ENCODE measurements at regions not wholly inside any gene's neighbourhood (a gene's known extent, or its start where the extent isn't known, plus 50 kb on each side); places are given as distances from the start of the nearest gene placed in this dataset.

DNA sequence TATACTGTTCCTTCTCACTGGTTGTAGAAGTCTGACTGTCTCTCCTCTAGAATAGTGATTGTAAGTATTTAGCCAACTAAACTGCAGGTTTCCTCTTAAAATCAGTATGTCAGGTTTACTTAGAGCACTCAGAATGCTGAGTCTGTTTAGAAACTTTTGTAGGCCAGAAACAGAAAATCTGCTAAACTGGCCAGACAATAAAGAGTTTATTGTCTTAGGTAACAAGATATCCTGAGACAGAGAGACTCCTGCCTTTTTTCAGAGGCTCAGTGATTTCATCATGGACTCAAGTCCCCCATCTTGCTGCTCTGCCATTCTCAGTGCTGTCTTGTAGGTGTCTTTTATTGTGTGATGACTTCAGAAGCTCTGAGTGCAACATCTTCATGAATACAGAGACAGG lies 279.0 kb downstream of the MFSD1 start:
- Histone ChIP-seq H3K9me2 (replicated peaks; ENCODE audit: insufficient read depth, low read length) (no peaks in the 10 kb centered on the region), H3K4me2 (ENCODE audit: low read depth, low read length, poor library complexity, severe bottlenecking) (no peak overlapping the region), H3K9ac (ENCODE audit: low read length) (no peak overlapping the region), H3K9me3 (ENCODE audit: low read length) (no peaks in the 10 kb centered on the region), H4K20me1 (ENCODE audit: insufficient read depth, low read depth, low read length) (no peaks in the 10 kb centered on the region), H3K79me2 (ENCODE audit: low read length) (no peaks in the 10 kb centered on the region), H3K27ac (ENCODE audit: low read length) (no peak overlapping the region), H2AFZ (ENCODE audit: low read length) (no peak overlapping the region), H3K4me1 (ENCODE audit: low read length) (no peaks in the 10 kb centered on the region), H3K27me3 (ENCODE audit: low read length) (no peaks in the 10 kb centered on the region), H3K4me3 (ENCODE audit: low read length) (no peak overlapping the region), H3K36me3 (ENCODE audit: insufficient read depth, low read length) (no peaks in the 10 kb centered on the region)
- no peak for DNase-seq

DNA sequence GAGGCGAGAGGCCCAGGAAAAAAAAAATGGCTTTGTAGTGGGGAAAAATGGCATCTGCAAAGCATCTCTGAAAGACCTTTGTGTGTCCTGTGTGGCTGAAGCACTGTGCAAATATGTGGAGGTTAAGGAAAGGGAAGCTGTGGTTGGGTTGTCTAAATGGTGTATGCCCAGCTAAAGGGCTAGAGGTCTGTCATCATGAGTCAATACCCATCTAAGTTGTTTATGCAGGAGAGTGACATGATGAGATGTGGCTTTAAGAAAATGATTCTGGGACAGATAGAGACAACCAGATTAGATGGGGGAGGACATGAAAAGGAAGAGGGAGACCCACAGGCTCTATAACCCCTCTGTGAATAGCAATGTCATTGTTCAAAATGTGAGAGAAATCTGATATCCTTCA lies 280.7 kb downstream of the MFSD1 start:
- Histone ChIP-seq H3K4me1 (ENCODE audit: low read length) (no peaks in the 10 kb centered on the region), H2AFZ (ENCODE audit: low read length) (no peak overlapping the region), H3K4me2 (ENCODE audit: low read depth, low read length, poor library complexity, severe bottlenecking) (no peak overlapping the region), H3K27ac (ENCODE audit: low read length) (no peak overlapping the region), H3K79me2 (ENCODE audit: low read length) (no peaks in the 10 kb centered on the region), H3K27me3 (ENCODE audit: low read length) (no peaks in the 10 kb centered on the region), H3K36me3 (ENCODE audit: insufficient read depth, low read length) (no peaks in the 10 kb centered on the region), H3K9me2 (replicated peaks; ENCODE audit: insufficient read depth, low read length) (no peaks in the 10 kb centered on the region), H4K20me1 (ENCODE audit: insufficient read depth, low read depth, low read length) (no peaks in the 10 kb centered on the region), H3K9me3 (ENCODE audit: low read length) (no peaks in the 10 kb centered on the region), H3K4me3 (ENCODE audit: low read length) (no peak overlapping the region), H3K9ac (ENCODE audit: low read length) (no peak overlapping the region)
- DNase-seq = no peak

DNA sequence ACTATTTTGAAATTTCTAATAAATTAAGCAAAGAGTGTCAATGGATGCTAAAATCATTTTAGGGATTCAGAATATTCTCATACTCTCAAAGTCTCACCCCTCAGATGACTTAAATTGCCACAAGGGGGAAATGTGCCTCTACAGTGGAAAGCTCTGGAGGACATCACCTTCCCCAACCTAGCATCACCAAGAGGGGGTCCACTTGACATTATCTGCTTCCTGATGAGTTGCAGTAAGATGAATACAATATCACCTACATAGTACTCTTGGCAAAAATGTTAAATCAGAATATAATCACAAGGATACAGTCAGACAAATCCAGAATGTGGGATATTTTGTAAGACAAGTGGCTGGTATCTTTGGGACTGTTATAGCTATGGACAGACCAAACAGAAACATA lies 290.1 kb downstream of the MFSD1 start:
- Histone ChIP-seq H3K79me2 (ENCODE audit: low read length) (no peaks in the 10 kb centered on the region), H3K9me2 (replicated peaks; ENCODE audit: insufficient read depth, low read length) (no peaks in the 10 kb centered on the region), H3K4me1 (ENCODE audit: low read length) (no peaks in the 10 kb centered on the region), H3K36me3 (ENCODE audit: insufficient read depth, low read length) (no peaks in the 10 kb centered on the region), H3K27me3 (ENCODE audit: low read length) (no peaks in the 10 kb centered on the region), H2AFZ (ENCODE audit: low read length) (no peak overlapping the region), H4K20me1 (ENCODE audit: insufficient read depth, low read depth, low read length) (no peaks in the 10 kb centered on the region), H3K9ac (ENCODE audit: low read length) (no peak overlapping the region), H3K4me3 (ENCODE audit: low read length) (no peak overlapping the region), H3K4me2 (ENCODE audit: low read depth, low read length, poor library complexity, severe bottlenecking) (no peak overlapping the region), H3K27ac (ENCODE audit: low read length) (no peak overlapping the region), H3K9me3 (ENCODE audit: low read length) (no peaks in the 10 kb centered on the region)
- no peak for DNase-seq

DNA sequence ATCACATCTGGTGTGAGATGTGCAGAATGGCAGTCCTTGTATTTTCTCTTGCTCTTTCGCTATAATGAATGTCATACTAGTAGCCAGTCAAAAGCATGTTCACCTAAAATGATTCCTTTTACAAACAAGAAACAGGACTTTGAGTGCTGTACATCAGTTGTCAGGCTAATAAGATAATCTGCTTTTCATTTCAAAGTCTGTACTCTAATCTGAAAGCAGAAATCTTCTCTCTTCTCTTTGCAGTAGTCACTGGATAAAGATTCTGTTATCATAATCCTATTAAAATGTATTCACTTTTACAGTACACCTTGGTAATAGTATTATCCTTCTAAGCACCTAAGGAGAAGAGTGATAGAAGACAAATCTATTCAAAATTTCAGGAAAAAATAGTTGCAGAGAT lies 300.1 kb downstream of the MFSD1 start:
- Histone ChIP-seq H3K4me1 (ENCODE audit: low read length) (no peaks in the 10 kb centered on the region), H2AFZ (ENCODE audit: low read length) (no peak overlapping the region), H3K36me3 (ENCODE audit: insufficient read depth, low read length) (no peaks in the 10 kb centered on the region), H3K4me3 (ENCODE audit: low read length) (no peak overlapping the region), H3K9ac (ENCODE audit: low read length) (no peak overlapping the region), H3K9me2 (replicated peaks; ENCODE audit: insufficient read depth, low read length) (no peaks in the 10 kb centered on the region), H3K27ac (ENCODE audit: low read length) (no peak overlapping the region), H3K27me3 (ENCODE audit: low read length) (no peaks in the 10 kb centered on the region), H3K9me3 (ENCODE audit: low read length) (no peaks in the 10 kb centered on the region), H3K4me2 (ENCODE audit: low read depth, low read length, poor library complexity, severe bottlenecking) (no peak overlapping the region), H4K20me1 (ENCODE audit: insufficient read depth, low read depth, low read length) (no peaks in the 10 kb centered on the region), H3K79me2 (ENCODE audit: low read length) (no peaks in the 10 kb centered on the region)
- DNase-seq = no peak

DNA sequence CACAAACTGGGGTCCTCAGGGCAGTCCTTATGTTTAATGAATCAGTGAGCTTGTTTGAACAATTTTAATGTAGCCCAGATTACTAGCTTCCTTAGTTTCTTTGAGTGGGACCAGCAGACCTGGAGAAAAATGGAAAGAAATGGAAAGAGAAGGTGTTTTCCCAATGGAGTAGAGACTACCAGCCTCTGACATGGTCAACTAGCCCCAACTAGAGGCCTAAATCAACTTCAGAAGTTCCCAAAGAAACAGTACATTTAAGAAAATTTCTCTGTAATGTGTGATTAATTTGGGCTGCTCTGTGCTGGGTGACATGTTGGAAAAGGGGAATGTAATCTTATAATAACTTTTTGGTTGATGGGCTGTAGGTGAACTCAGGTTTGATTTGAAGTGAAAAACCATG lies 310.9 kb downstream of the MFSD1 start:
- Histone ChIP-seq H3K27ac (ENCODE audit: low read length) (no peak overlapping the region), H3K9me3 (ENCODE audit: low read length) (no peaks in the 10 kb centered on the region), H3K4me1 (ENCODE audit: low read length) (peaks cover 5% of the 10 kb centered on the region), H3K9me2 (replicated peaks; ENCODE audit: insufficient read depth, low read length) (no peaks in the 10 kb centered on the region), H2AFZ (ENCODE audit: low read length) (no peak overlapping the region), H3K4me2 (ENCODE audit: low read depth, low read length, poor library complexity, severe bottlenecking) (no peak overlapping the region), H3K27me3 (ENCODE audit: low read length) (0 out of 2 replicates have a peak, but pooled peaks cover 3% of the 10 kb centered on the region), H3K79me2 (ENCODE audit: low read length) (no peaks in the 10 kb centered on the region), H4K20me1 (ENCODE audit: insufficient read depth, low read depth, low read length) (no peaks in the 10 kb centered on the region), H3K9ac (ENCODE audit: low read length) (no peak overlapping the region), H3K4me3 (ENCODE audit: low read length) (no peak overlapping the region), H3K36me3 (ENCODE audit: insufficient read depth, low read length) (no peaks in the 10 kb centered on the region)
- no peak for DNase-seq

DNA sequence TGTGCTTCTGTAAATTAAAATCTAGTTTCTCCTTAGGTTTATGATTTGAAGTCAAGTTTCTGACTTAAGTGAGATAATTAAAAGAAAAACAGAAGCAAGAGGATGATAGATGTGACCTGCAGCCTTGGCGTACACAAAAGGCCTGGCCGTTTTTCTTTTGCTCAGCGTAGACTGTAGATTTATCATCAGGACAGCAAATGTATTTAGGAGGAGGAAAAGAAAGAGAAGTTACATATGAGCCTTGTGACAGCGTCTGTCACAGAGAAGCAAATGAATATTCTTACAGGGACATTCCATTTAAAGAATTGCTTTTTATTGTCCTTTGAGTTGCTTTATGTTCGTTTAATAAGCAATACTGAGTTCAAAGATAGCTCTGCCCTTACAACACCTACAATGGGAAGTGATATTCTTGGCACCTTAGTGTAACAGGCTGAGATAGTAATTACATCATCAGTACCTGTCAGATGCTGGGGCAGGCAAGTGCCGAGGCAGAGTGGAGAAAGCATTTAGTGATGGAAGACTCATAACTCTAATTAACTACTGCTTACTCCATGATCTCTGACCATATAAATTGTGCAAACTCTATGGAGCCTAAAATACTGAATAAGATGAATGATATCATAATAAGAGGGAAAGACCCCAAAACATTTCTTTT lies 311.5 kb downstream of the MFSD1 start:
- no peaks in the 10 kb centered on the region for H4K20me1 ChIP-seq (ENCODE audit: insufficient read depth, low read depth, low read length)
- H3K9ac ChIP-seq (ENCODE audit: low read length) = no peak overlapping the region
- no peak for DNase-seq

DNA sequence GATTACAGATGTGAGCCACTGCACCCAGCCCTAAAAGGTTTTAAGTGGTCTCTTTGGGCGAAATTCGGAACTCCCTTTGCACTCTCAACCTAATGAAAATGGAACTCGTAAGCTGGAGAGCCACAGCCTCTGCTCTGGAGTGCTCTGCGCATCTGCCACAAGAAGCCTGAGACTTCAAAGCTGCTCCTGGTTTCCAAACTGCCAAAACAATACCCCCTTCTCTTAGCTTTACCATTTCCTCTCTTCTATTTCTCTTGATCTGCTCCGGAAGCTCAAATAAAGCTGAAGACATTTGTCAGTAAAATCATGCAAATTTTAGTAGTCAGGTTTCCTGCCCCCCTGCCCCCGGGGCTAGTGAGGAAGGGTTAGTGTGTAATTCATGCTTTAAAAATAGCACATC lies 312.7 kb downstream of the MFSD1 start:
- Histone ChIP-seq H3K4me2 (ENCODE audit: low read depth, low read length, poor library complexity, severe bottlenecking) (no peak overlapping the region), H2AFZ (ENCODE audit: low read length) (no peak overlapping the region), H3K27me3 (ENCODE audit: low read length) (peaks cover 6% of the 10 kb centered on the region; the same call in 1 of the 2 replicates), H3K9me2 (replicated peaks; ENCODE audit: insufficient read depth, low read length) (no peaks in the 10 kb centered on the region), H3K27ac (ENCODE audit: low read length) (no peak overlapping the region), H3K36me3 (ENCODE audit: insufficient read depth, low read length) (no peaks in the 10 kb centered on the region), H3K4me1 (ENCODE audit: low read length) (peaks cover 5% of the 10 kb centered on the region), H3K9me3 (ENCODE audit: low read length) (no peaks in the 10 kb centered on the region), H3K9ac (ENCODE audit: low read length) (no peak overlapping the region), H4K20me1 (ENCODE audit: insufficient read depth, low read depth, low read length) (no peaks in the 10 kb centered on the region), H3K79me2 (ENCODE audit: low read length) (no peaks in the 10 kb centered on the region), H3K4me3 (ENCODE audit: low read length) (no peak overlapping the region)
- DNase-seq = no peak

More for the DNA sequence above, 311.5 kb downstream of the MFSD1 start:
- Histone ChIP-seq H3K4me1 (ENCODE audit: low read length) (peaks cover 5% of the 10 kb centered on the region), H3K79me2 (ENCODE audit: low read length) (no peaks in the 10 kb centered on the region), H2AFZ (ENCODE audit: low read length) (no peak overlapping the region), H3K4me2 (ENCODE audit: low read depth, low read length, poor library complexity, severe bottlenecking) (no peak overlapping the region), H3K9me3 (ENCODE audit: low read length) (no peaks in the 10 kb centered on the region), H3K27me3 (ENCODE audit: low read length) (peaks cover 4% of the 10 kb centered on the region; the same call in 1 of the 2 replicates), H3K4me3 (ENCODE audit: low read length) (no peak overlapping the region), H3K9me2 (replicated peaks; ENCODE audit: insufficient read depth, low read length) (no peaks in the 10 kb centered on the region), H3K36me3 (ENCODE audit: insufficient read depth, low read length) (no peaks in the 10 kb centered on the region), H3K27ac (ENCODE audit: low read length) (no peak overlapping the region)

DNA sequence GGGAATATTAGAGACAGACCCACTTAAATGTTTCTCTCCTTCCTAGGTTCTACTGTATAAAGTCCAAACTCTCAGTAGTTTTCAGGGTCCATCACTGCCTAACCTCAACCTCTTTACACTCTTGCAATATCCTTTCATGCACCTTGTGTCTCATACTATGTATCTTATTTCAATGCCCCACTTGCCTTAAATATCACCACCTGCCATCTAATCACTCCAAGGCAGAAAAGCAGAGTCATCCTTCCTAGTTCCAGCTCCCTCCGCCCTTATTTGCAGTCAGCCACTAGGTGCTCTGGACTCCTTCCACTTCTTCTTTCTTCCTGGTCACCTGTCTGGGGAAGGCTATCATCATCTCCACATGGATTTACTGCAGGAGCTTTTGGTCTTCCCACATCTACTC lies 322.0 kb downstream of the MFSD1 start:
- no peaks in the 10 kb centered on the region for H3K79me2 ChIP-seq (ENCODE audit: low read length)
- no peaks in the 10 kb centered on the region for H3K36me3 ChIP-seq (ENCODE audit: insufficient read depth, low read length)
- H3K4me3 ChIP-seq (ENCODE audit: low read length) = no peak overlapping the region
- no peaks in the 10 kb centered on the region for H3K4me1 ChIP-seq (ENCODE audit: low read length)
- no peak for DNase-seq
- H3K9ac ChIP-seq (ENCODE audit: low read length) = no peak overlapping the region
- no peaks in the 10 kb centered on the region for H3K27me3 ChIP-seq (ENCODE audit: low read length)
- no peaks in the 10 kb centered on the region for H3K9me2 ChIP-seq (replicated peaks; ENCODE audit: insufficient read depth, low read length)
- H4K20me1 ChIP-seq (ENCODE audit: insufficient read depth, low read depth, low read length) = no peaks in the 10 kb centered on the region
- no peak overlapping the region for H2AFZ ChIP-seq (ENCODE audit: low read length)
- no peak overlapping the region for H3K27ac ChIP-seq (ENCODE audit: low read length)
- no peak overlapping the region for H3K4me2 ChIP-seq (ENCODE audit: low read depth, low read length, poor library complexity, severe bottlenecking)
- no peaks in the 10 kb centered on the region for H3K9me3 ChIP-seq (ENCODE audit: low read length)
